GM06990 (cell line): ENCODE measurements at regions not wholly inside any gene's neighbourhood (a gene's known extent, or its start where the extent isn't known, plus 50 kb on each side); places are given as distances from the start of the nearest gene placed in this dataset.

ENCODE experiments used
- DNase-seq: peaks from one replicate; pipeline ENCODE4 v3.0.0-alpha.2; 2011; ENCODE audit not compliant: insufficient read length; ENCODE audit errors: extremely low read depth
- H3K27me3 ChIP-seq: replicated peaks from 2 replicates; pipeline ENCODE4 v1.6.0; 2011; ENCODE audit warnings: low read length; ENCODE audit not compliant: control insufficient read depth, insufficient read depth
- H3K36me3 ChIP-seq: 2 replicates; pipeline ENCODE4 v1.5.1; 2011; ENCODE audit warnings: low read length; ENCODE audit not compliant: control insufficient read depth, insufficient read depth
- H3K4me3 ChIP-seq: replicated peaks from 2 replicates; pipeline ENCODE4 v1.5.1; 2011; ENCODE audit warnings: low read depth, mild to moderate bottlenecking, control low read depth, low read length
- CTCF ChIP-seq: IDR thresholded peaks from 2 replicates; pipeline ENCODE4 v1.5.1; 2011; ENCODE audit warnings: low read length, control low read depth, mild to moderate bottlenecking, inconsistent platforms; ENCODE audit not compliant: insufficient read depth, poor library complexity, severe bottlenecking

DNA sequence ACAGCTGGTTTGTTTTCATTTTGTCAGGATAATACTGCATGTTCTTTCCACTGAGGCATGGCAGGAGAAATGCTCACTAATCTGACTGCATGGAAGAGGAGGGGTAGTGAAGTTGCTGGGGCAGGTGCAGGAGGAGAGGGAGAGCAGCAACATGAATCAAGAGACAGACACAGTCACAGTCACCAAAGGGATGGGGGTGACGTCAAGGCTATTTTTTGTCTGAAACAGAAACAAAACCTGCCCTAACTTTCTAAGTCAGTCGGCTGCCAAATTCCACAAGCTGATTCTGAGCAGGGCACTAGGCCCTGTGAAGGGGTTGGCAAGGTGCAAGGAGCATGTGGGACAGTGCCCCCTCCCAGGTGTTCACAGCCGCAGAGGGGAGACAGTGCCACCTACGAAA is 186.6 kb upstream of the NSMCE3 start:
- DNase-seq = no peak
- no peak for TF ChIP-seq CTCF
- Histone ChIP-seq H3K4me3 (no peak overlapping the region), H3K36me3 (no peaks in the 10 kb centered on the region), H3K27me3 (no peaks in the 10 kb centered on the region)

GRCh38 chr15:29455530-29455929 is 185.9 kb upstream of the NSMCE3 start:
- TF ChIP-seq CTCF = no peak
- Histone ChIP-seq H3K4me3 (no peak overlapping the region), H3K36me3 (no peaks in the 10 kb centered on the region), H3K27me3 (no peaks in the 10 kb centered on the region)
- DNase-seq = no peak

GRCh38 chr15:29455055-29455454 is 185.4 kb upstream of the NSMCE3 start:
- H3K27me3 ChIP-seq = no peaks in the 10 kb centered on the region
- no peak overlapping the region for H3K4me3 ChIP-seq
- no peak for DNase-seq
- TF ChIP-seq CTCF = no peak
- no peaks in the 10 kb centered on the region for H3K36me3 ChIP-seq

DNA sequence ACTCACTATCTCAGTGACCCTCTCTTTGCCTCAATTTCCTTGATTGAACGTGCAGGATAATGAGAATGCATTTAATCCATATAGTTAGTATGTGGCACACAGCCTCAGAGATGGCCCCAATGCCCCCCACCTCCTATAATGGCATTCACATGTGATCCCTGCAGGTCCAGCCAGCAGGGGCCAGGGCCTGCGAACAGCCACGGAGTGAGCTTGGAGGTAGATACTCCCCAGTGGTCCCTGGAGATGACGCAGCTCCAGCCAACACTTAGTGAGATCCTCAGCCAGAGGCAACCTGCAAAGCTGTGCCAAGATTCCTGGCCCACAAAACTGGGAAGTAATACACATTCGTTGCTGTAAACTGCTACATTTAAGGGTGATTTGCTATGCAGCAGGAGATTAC is 184.9 kb upstream of the NSMCE3 start:
- no peak overlapping the region for H3K4me3 ChIP-seq
- DNase-seq = no peak
- TF ChIP-seq CTCF = no peak
- no peaks in the 10 kb centered on the region for H3K36me3 ChIP-seq
- H3K27me3 ChIP-seq = no peaks in the 10 kb centered on the region

- DNase-seq = no peak
- no peaks in the 10 kb centered on the region for H3K36me3 ChIP-seq
- H3K27me3 ChIP-seq = no peaks in the 10 kb centered on the region
- no peak overlapping the region for H3K4me3 ChIP-seq
- TF ChIP-seq CTCF = no peak
These were observed 183.5 kb upstream of the NSMCE3 start for GRCh38 chr15:29452881-29453731.
